Daoy (cell line): ENCODE measurements at regions not wholly inside any gene's neighbourhood (a gene's known extent, or its start where the extent isn't known, plus 50 kb on each side); places are given as distances from the start of the nearest gene placed in this dataset.
A peak's percentile ranks its signal among the peaks of the same experiment; 100 is the strongest.

Source experiments
- DNase-seq: peaks from one replicate; pipeline ENCODE4 v3.0.0-alpha.2; 2015; ENCODE audit warnings: low read depth

- DNase-seq = no peak
These were observed 105.3 kb downstream of the TSN start for GRCh38 chr2:121860758-121861227.

- no peak for DNase-seq
These were observed 106.8 kb downstream of the TSN start for GRCh38 chr2:121862286-121862685.

- DNase-seq = no peak
These were observed 110.5 kb downstream of the TSN start for GRCh38 chr2:121865914-121866313.

DNA sequence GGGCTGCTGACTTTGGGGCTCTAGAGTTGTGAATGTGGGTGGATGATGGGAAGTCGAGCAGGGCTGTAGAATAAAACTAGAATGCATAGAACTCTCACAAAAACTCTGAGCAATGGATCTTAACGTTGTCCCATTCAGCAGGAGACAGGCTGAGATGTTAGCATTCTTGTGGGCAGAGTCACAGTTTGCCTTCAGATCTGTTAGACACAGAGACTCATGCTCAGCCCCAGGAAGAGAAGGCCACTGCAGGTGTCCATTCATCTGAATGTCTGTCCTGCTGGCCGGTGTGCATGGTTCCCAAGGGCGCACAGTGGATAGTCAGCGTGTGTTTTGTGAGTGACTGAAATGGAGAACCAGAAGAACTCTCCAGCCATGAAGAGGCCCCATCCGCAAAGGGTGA, 111.3 kb downstream of the TSN start:
- DNase-seq = no peak

- no peak for DNase-seq
These were observed 113.2 kb downstream of the TSN start for GRCh38 chr2:121868652-121869051.

GRCh38 chr2:121869363-121869762, 113.9 kb downstream of the TSN start:
- DNase-seq = no peak

DNA sequence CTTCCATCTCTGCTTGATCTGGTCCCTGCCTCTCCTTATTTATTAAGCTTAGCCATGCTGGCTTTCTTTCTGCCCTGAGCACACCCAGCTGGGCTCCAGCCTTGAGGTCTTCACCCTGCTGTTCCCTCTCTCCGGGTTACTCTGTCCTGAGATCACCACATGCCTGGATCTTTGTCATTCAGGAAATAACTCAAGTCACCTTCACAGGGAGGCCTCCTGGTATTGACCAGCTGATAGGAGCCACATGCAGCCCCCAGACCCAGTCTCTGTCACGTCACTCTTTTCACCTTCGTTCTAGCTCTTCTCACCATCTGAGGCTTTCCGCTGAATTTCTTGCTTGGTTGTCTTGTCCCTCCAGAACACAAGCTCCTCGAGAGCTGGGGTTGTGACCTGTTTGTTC, 114.4 kb downstream of the TSN start:
- no peak for DNase-seq

GRCh38 chr2:121872651-121873050, 117.2 kb downstream of the TSN start:
- no peak for DNase-seq

DNA sequence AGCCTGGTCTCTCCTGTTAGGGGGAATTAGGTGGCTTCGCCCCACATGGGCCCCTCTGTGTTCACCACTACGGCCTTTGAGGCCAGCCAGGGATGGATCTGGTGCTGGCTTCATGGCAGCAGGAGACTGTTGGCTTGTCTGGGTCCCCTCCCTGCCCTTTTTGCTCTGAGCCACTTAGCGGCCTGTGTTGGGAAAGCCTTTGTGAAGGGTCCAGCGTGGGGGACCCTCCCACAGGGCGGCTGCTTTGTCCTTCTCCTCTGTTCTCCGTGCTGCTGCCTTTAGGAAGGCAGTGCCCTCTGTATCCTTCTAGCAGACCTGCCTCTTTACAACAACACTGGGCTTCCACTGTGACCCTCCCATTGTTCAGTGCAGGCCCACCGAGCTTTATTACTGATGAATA, 118.4 kb downstream of the TSN start:
- no peak for DNase-seq

DNA sequence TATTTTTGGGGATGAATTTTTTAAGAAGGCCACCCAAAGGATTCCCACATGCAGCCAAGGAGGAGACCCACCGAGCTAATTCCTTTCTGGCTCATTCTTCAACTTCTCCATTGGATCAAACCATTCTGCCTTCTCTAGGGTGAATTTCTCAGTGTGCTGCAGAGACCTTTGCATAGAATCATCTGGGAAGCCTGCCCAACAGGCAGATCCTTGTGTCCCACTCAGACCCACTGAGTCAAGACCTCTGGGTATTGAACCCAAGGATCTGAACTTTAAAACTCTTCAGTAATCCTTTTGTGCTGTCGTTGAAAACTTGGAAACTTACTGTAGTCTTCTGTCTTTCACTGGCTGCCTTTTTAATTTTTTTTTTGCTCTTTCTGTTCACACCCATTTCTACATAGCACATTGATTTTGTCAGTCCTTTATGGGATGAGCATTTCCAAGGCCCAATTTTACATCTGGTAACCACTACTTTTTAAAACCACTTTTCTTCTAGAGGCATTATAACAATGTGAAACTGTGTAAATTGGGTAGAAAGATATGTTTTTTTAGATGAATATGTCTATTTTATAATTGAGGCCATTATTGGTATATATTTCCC, 120.2 kb downstream of the TSN start:
- DNase-seq = no peak

GRCh38 chr2:121877366-121877765, 121.9 kb downstream of the TSN start:
- DNase-seq = no peak

DNA sequence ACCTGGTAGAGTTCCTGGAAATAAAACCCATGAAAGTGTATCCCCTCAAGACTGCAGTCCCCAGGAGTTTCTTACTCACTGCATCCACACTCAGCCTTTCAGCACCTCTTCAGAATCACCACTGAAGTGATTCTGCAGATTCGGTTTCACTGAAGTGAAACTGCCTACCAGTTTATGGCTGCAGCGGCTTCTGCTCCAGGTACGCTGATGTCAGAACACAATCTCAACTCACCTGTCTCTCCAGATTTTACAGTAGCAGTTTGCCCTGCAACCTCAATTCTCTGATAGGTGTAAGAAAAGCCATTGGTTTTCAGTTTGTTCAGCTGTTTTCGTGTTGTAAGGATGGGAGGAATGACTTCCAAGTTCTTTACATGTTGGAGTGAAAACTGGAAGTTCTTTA, 124.8 kb downstream of the TSN start:
- DNase-seq = no peak

DNA sequence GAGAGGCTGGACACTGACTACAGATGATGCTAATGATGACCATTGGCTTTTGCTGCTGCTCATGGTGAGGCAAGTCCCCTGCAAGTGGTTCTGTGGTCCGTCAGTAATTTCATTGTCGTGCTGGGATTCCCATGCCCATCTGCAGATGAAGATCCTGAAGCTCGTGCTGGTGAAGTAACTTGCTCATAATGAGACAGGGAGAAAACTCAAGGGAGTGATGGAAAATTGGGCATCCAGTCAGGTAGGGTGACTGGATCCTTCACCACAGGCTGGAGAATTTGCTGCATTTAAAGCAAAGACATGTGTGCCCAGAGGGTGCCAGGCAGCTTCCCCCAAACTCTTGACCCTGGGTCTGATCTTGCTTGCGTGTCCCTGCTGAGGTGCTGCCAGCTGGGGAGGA, 125.6 kb downstream of the TSN start:
- no peak for DNase-seq

DNA sequence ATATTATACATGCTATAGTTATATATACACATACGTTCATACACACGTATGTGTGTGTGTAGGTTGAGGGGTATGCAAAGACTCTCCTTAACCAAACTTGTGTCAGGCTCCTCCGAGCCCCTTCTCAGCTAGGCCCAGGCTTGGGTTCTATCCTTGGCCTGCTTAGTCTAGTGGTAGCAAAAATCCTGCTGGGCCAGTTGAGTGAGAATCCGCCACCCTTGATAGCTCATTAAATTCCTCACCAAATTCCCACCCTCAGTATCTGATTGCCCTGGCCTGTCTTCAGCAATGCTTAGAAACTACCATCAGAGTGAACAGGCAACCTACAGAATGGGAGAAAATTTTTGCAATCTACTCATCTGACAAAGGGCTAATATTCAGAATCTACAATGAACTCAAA, 126.5 kb downstream of the TSN start:
- DNase-seq = no peak

DNA sequence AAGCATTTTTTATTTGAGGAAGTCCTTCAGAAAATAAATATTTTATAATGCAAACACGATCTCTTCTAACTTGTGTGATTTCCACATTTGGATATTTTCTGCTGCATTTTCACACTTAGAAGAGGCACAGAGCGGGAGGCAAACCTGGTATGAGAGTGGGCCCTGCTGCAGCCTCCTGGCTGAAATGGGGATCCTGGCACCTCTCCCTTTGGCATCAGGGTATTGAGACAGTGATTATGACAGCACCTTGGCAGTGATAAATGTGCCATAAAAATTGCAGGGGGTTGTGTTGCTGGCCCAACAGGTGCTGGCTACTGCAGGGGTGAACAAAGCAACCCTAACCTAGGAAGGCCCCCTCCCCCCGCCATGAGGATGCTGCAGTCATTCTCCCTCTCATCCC, 128.6 kb downstream of the TSN start:
- no peak for DNase-seq

DNA sequence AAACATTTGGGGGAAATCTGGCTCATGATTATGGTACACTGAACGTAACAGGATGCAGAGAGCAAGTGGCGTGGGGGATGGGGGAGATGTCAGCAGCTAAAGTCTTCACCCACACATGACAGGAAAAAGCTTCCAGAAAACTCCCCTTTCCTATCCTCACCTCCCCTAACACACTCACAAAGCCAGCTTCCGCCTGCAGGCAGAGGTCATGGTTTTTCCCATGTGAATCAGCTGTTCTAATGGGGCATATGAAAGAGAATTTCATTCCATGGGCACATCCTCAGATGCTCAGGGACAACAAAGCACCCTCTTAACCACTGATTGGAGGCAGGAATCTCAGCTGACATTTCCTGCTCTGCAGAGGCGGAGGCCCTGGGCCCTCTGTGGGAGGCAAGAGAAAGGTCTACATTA, 129.1 kb downstream of the TSN start:
- DNase-seq = no peak

- DNase-seq = no peak
These were observed 130.6 kb downstream of the TSN start for GRCh38 chr2:121886059-121886458.

GRCh38 chr2:121887513-121888188, 132.2 kb downstream of the TSN start:
- no peak for DNase-seq

DNA sequence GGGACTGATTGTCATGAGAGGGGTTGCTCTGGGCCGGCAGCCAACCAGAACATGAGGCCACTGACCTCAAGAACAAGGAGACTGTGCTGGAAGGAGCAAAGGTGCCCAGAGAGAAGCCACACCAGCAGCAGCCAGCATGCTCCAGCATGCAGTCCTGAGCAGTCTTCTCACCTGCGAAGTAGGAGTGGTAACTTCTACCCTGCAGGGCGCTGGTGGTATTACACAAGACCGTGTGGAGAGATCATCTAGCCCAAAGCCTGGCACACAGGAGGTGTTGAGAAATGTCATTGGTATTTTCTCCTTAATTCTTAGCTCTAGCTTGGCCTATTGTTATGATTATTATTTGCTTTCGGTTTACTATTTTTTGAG, 132.7 kb downstream of the TSN start:
- peak; percentile 28 for DNase-seq

GRCh38 chr2:121890041-121890440, 134.6 kb downstream of the TSN start:
- DNase-seq = no peak

GRCh38 chr2:121895723-121896571, 140.5 kb downstream of the TSN start:
- no peak for DNase-seq

DNA sequence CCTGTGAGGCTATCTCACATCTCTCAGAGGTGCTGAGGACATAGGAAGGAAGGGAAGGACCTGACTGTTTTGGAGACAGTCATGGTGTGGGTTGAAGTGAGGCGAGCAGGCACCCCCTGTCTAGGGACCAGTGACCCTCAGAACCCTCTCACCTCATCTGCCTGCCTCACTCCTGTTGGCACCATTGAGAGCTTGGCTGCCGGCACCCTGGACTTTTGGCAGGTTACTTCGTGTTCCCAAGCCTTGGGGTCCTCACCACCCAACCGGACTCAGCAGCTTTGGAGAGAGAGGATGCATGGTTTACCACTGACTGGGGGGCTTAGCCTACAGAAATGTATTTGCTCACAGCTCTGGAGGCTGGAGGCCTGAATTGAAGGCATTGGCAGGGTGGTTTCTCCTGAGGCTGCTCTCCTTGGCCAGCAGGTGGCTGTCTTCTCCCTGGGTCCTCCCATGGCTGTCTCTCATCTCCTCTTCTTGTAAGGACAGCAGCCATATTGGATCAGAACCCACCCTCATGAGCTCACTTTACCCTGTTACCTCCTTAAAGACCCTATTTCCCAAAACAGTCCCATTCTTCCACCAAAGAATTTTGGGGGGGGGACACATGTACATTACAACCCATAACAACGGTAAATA, 142.0 kb downstream of the TSN start:
- DNase-seq = peak; percentile 65
